ENCODE measurements at regions not wholly inside any gene's neighbourhood (a gene's known extent, or its start where the extent isn't known, plus 50 kb on each side); places are given as distances from the start of the nearest gene placed in this dataset.

DNA sequence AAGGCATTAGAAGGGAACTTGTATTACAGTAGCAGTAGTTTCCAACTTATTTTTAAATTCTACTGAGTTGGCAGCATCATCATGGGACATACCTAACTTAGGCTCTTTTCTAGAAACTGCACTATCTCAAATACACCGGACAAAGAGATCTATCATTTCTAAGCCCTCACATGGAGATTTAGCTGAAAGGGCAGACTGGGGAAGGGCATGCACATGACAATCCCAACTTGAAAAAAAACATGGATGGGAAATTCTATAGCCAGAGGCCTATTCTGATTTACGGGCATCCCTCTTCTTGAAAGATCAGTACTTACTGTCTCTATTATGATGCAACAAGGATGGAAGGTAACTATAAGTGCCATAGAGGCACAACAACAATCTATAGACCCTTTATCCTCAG is 1328.6 kb downstream of the UQCRFS1 start:
- TF ChIP-seq CTCF (conservative IDR thresholded peaks at IDR 0.05) = no peak
- no peak for TF ChIP-seq EZH2 (IDR thresholded peaks at IDR 0.05; ENCODE audit: low read depth)

Data from PC-9 (cell line).